GM12878 (cell line): ENCODE measurements at regions not wholly inside any gene's neighbourhood (a gene's known extent, or its start where the extent isn't known, plus 50 kb on each side); places are given as distances from the start of the nearest gene placed in this dataset.

ENCODE experiments used
- ATAC-seq: fragments of 200-7000 bp; cut with Tn5 transposase; 3 replicates; pipeline ENCODE4 v1.9.1; 2020; ENCODE audit warnings: mild to moderate bottlenecking, moderate library complexity
- BruUV-seq: library from RNA; stranded (reverse); fragments of 400-500 nt; replicated peaks from 2 replicates; lab custom pipeline; 2021; lab: Mats Ljungman, UMichigan
- CTCF ChIA-PET: fragments of 300-600 bp; sonication (Branson Sonifier 250); formaldehyde crosslinking; extraction: SDS; loops from one replicate; lab custom pipeline; 2021; ENCODE audit warnings: inconsistent platforms; lab: Yijun Ruan, JAX
- POLR2A ChIA-PET: fragments of 350-600 bp; formaldehyde crosslinking; extraction: SDS; loops from one replicate; lab custom pipeline; 2021; ENCODE audit warnings: inconsistent platforms; lab: Charles Lee
- RAD21 ChIA-PET: fragments of 300-600 bp; sonication (Branson Sonifier 250); formaldehyde crosslinking; loops from one replicate; lab custom pipeline; 2023; ENCODE audit warnings: antibody characterized with exemption; ENCODE audit not compliant: unreplicated experiment; lab: Charles Lee
- SMC1A ChIA-PET: fragments of 300-600 bp; sonication (Branson Sonifier 250); formaldehyde crosslinking; loops from one replicate; lab custom pipeline; 2023; ENCODE audit not compliant: unreplicated experiment, uncharacterized antibody; lab: Charles Lee
- DNase-seq: peaks from one replicate; pipeline ENCODE4 v3.0.0-alpha.2; 2011; ENCODE audit warnings: low read depth, low spot score
- FAIRE-seq: peaks from 3 replicates; lab custom pipeline; 2011; peaks lifted over from hg19 to GRCh38; lab: Jason Lieb, UNC
- H2AFZ ChIP-seq: 2 replicates; pipeline ENCODE4 v1.6.0; 2011; ENCODE audit warnings: low read depth, low read length, control low read depth; ENCODE audit not compliant: control insufficient read depth
- H3K27ac ChIP-seq: 2 replicates; pipeline ENCODE4 v1.5.1; 2011; ENCODE audit warnings: control low read depth; ENCODE audit not compliant: control insufficient read depth, insufficient read depth
- H3K27me3 ChIP-seq, 2 experiments: replicated peaks in 1 of 2; 2 replicates each; pipeline versions ENCODE4 v1.6.0 to v1.6.1; 2011; ENCODE audit warnings: low read length in 1 of 2; ENCODE audit not compliant: control insufficient read depth in 2 of 2, insufficient read depth in 2 of 2
- H3K36me3 ChIP-seq, 2 experiments: 2 replicates each; pipeline ENCODE4 v1.5.1; 2011; ENCODE audit warnings: low read length in 1 of 2; ENCODE audit not compliant: control insufficient read depth in 2 of 2, insufficient read depth in 2 of 2
- H3K4me1 ChIP-seq: 2 replicates; pipeline ENCODE4 v1.6.1; 2011; ENCODE audit warnings: mild to moderate bottlenecking, low read length, moderate library complexity, mixed read lengths; ENCODE audit not compliant: control insufficient read depth, insufficient read depth
- H3K4me2 ChIP-seq: 2 replicates; pipeline ENCODE4 v1.6.0; 2011; ENCODE audit warnings: control low read depth; ENCODE audit not compliant: control insufficient read depth, insufficient read depth
- H3K4me3 ChIP-seq: fragments of 200-600 bp; sonication (generic); 2 replicates; pipeline ENCODE4 v1.5.1; 2016
- H3K79me2 ChIP-seq: 2 replicates; pipeline ENCODE4 v1.6.0; 2011; ENCODE audit warnings: low read length; ENCODE audit not compliant: control insufficient read depth, insufficient read depth
- H3K9ac ChIP-seq: 2 replicates; pipeline ENCODE4 v1.8.0; 2011; ENCODE audit warnings: low read length, control low read depth, mixed read lengths; ENCODE audit not compliant: control insufficient read depth, insufficient read depth
- H3K9me3 ChIP-seq: replicated peaks from 3 replicates; pipeline ENCODE4 v1.5.1; 2011; ENCODE audit warnings: mild to moderate bottlenecking, low read length; ENCODE audit not compliant: control insufficient read depth, insufficient read depth
- H4K20me1 ChIP-seq: 2 replicates; pipeline ENCODE4 v1.6.0; 2011; ENCODE audit not compliant: control insufficient read depth, insufficient read depth
- ATF2 ChIP-seq: IDR thresholded peaks from 2 replicates; pipeline ENCODE4 v1.6.1; 2012; ENCODE audit warnings: low read length, inconsistent platforms
- CBX3 ChIP-seq: fragments of 200-600 bp; sonication (generic); IDR thresholded peaks from 2 replicates; pipeline ENCODE4 v1.6.1; 2016; ENCODE audit warnings: low read depth, borderline replicate concordance
- CBX5 ChIP-seq: sonication (generic); IDR thresholded peaks from 2 replicates; pipeline ENCODE4 v1.6.1; 2016; ENCODE audit warnings: low read depth, moderate library complexity, mild to moderate bottlenecking, inconsistent platforms
- EED ChIP-seq: sonication (generic); IDR thresholded peaks from 2 replicates; pipeline ENCODE4 v1.6.1; 2016; ENCODE audit warnings: antibody characterized with exemption, low read depth
- EGR1 ChIP-seq, 2 experiments: IDR thresholded peaks; 1 replicate in 1 of 2; 2 replicates in 1 of 2; pipeline ENCODE4 v1.6.1; 2011 to 2012; ENCODE audit warnings: low read depth in 2 of 2, low read length in 2 of 2, borderline replicate concordance in 1 of 2, mild to moderate bottlenecking in 1 of 2, moderate library complexity in 1 of 2
- FOXK2 ChIP-seq: fragments of 450-650 bp; IDR thresholded peaks from 2 replicates; pipeline ENCODE4 v1.6.1; 2017; ENCODE audit warnings: mild to moderate bottlenecking, moderate library complexity
- IKZF2 ChIP-seq, 2 experiments: fragments of 450-650 bp; IDR thresholded peaks; 2 replicates each; pipeline ENCODE4 v1.6.1; 2017; ENCODE audit warnings: mild to moderate bottlenecking in 2 of 2, moderate library complexity in 2 of 2
- IRF3 ChIP-seq: fragments of 450-650 bp; IDR thresholded peaks from 2 replicates; pipeline ENCODE4 v1.6.1; 2014; ENCODE audit warnings: mild to moderate bottlenecking
- MTA3 ChIP-seq: IDR thresholded peaks from 2 replicates; pipeline ENCODE4 v1.6.1; 2012; ENCODE audit warnings: low read length, inconsistent platforms, borderline replicate concordance
- MXI1 ChIP-seq: fragments of 150-350 bp; IDR thresholded peaks from 2 replicates; pipeline ENCODE4 v1.6.1; 2011; ENCODE audit warnings: low read depth, mild to moderate bottlenecking, inconsistent platforms, low read length, improper control_type of control experiment
- NFIC ChIP-seq: IDR thresholded peaks from 2 replicates; pipeline ENCODE4 v1.6.1; 2012; ENCODE audit warnings: low read depth, mild to moderate bottlenecking, inconsistent platforms, low read length, moderate library complexity
- POLR2A ChIP-seq: IDR thresholded peaks from 2 replicates; pipeline ENCODE4 v1.6.1; 2011; ENCODE audit warnings: low read depth, mild to moderate bottlenecking, low read length
- RAD51 ChIP-seq: fragments of 450-650 bp; IDR thresholded peaks from 2 replicates; pipeline ENCODE4 v1.6.1; 2016; ENCODE audit warnings: moderate library complexity, mild to moderate bottlenecking, inconsistent platforms
- RBBP5 ChIP-seq: fragments of 200-600 bp; sonication (generic); conservative IDR thresholded peaks from 2 replicates; pipeline ENCODE4 v1.6.1; 2016
- REST ChIP-seq: IDR thresholded peaks from 2 replicates; pipeline ENCODE4 v1.6.1; 2012; ENCODE audit warnings: mild to moderate bottlenecking, low read depth, low read length
- RUNX3 ChIP-seq: IDR thresholded peaks from 2 replicates; pipeline ENCODE4 v1.6.1; 2012; ENCODE audit warnings: low read length, inconsistent platforms
- SP1 ChIP-seq: IDR thresholded peaks from one replicate; pipeline ENCODE4 v1.6.1; 2011; ENCODE audit warnings: low read depth, low read length
- SREBF1 ChIP-seq: IDR thresholded peaks from 2 replicates; pipeline ENCODE4 v1.6.1; 2012; ENCODE audit warnings: mild to moderate bottlenecking, low read length
- TCF12 ChIP-seq: IDR thresholded peaks from 2 replicates; pipeline ENCODE4 v1.6.1; 2011; ENCODE audit warnings: low read depth, mild to moderate bottlenecking, low read length
- ZNF217 ChIP-seq: fragments of 450-650 bp; IDR thresholded peaks from 2 replicates; pipeline ENCODE4 v1.6.1; 2017; ENCODE audit warnings: antibody characterized with exemption, mild to moderate bottlenecking
- ZNF274 ChIP-seq: IDR thresholded peaks from one replicate; pipeline ENCODE4 v1.8.0; 2011; ENCODE audit not compliant: insufficient read length, insufficient read depth
- WGBS: methylation state at CpG from one replicate; pipeline ENCODE4 v1.1.6; 2016; ENCODE audit warnings: low lambda C conversion rate; ENCODE audit not compliant: insufficient replicate concordance, insufficient coverage; ENCODE audit errors: missing lambda C conversion rate; 5-methylcytosine and 5-hydroxymethylcytosine counted together
- in situ Hi-C: fragments of 300-500 bp; cut with MboI; formaldehyde crosslinking; loops from 9 replicates; pipeline ENCODE4 v1.14.3; 2018; ENCODE audit warnings: mixed read lengths
- intact Hi-C: fragments of 100-400 bp; cut with micrococcal nuclease; formaldehyde crosslinking; loops from one replicate; pipeline ENCODE4 v1.14.2; 2022; ENCODE audit not compliant: unreplicated experiment

- TF ChIP-seq FOXK2 = no peak
- no peak for TF ChIP-seq NFIC
- TF ChIP-seq ZNF217 = no peak
These were observed 219.4 kb downstream of the HNMT start (continued) for GRCh38 chr2:138183705-138184104.

GRCh38 chr2:138184428-138184827 is 220.2 kb downstream of the HNMT start:
- H3K4me1 ChIP-seq = no peaks in the 10 kb centered on the region
- H4K20me1 ChIP-seq = no peaks in the 10 kb centered on the region
- H3K27me3 ChIP-seq = no peaks in the 10 kb centered on the region
- H2AFZ ChIP-seq = no peak overlapping the region
- intact Hi-C loops = no loop called here
- DNase-seq (no peak), FAIRE-seq (no peak), ATAC-seq (no peak)
- no peaks in the 10 kb centered on the region for H3K79me2 ChIP-seq
- BruUV-seq = no TSS peak
- 33% methylated on average over 1 of the region's 1 CpG for WGBS
- CTCF ChIA-PET = no interaction called here
- no peak overlapping the region for H3K4me2 ChIP-seq
- H3K9me3 ChIP-seq = no peaks in the 10 kb centered on the region
- POLR2A ChIA-PET = no interaction called here
- no peaks in the 10 kb centered on the region for H3K36me3 ChIP-seq
- no peak overlapping the region for H3K9ac ChIP-seq
- no peak overlapping the region for H3K4me3 ChIP-seq
- RAD21 ChIA-PET = no interaction called here
- in situ Hi-C loops = no loop called here
- SMC1A ChIA-PET = interaction anchor here (0.6 to 1.0 kb wide), 2 partner anchors 10 to 272 kb away, joined by 3 read pairs; no protein-coding TSS in a partner anchor
- H3K27ac ChIP-seq = no peak overlapping the region
- TF ChIP-seq IRF3 = no peak
- TF ChIP-seq TCF12 = no peak
- TF ChIP-seq SP1 = no peak
- TF ChIP-seq RBBP5 = no peak
- no peak for TF ChIP-seq ATF2
- TF ChIP-seq MXI1 = no peak
- TF ChIP-seq POLR2A = no peak
- TF ChIP-seq IKZF2 (IDR thresholded peaks at IDR 0.05) = no peak
- TF ChIP-seq REST = no peak
- TF ChIP-seq SREBF1 = no peak
- no peak for TF ChIP-seq RUNX3
- TF ChIP-seq EED = no peak
- TF ChIP-seq EGR1 (IDR thresholded peaks at IDR 0.05; ENCODE audit: borderline replicate concordance in 1 of 2, low read depth in 2 of 2, low read length in 2 of 2) = no peak
- no peak for TF ChIP-seq FOXK2
- no peak for TF ChIP-seq MTA3
- TF ChIP-seq RAD51 = no peak
- TF ChIP-seq CBX5 = no peak
- TF ChIP-seq CBX3 = no peak
- TF ChIP-seq ZNF274 = no peak
